Mammary epithelial cell (primary cell): ENCODE measurements at regions not wholly inside any gene's neighbourhood (a gene's known extent, or its start where the extent isn't known, plus 50 kb on each side); places are given as distances from the start of the nearest gene placed in this dataset.

Experiments
- EZH2 ChIP-seq: IDR thresholded peaks from 2 replicates; pipeline ENCODE4 v1.6.1; 2012; ENCODE audit warnings: low read length, inconsistent platforms, borderline replicate concordance
- TF ChIP-seq, protein P1 (sequence below), 2 donors: IDR thresholded peaks in 1 of 2; conservative IDR thresholded peaks in 1 of 2; 2 replicates each; pipeline ENCODE4 v1.5.1; 2011 to 2012; ENCODE audit warnings: inconsistent platforms in 2 of 2, low read length in 2 of 2, mild to moderate bottlenecking in 2 of 2, control low read depth in 1 of 2, low read depth in 1 of 2; ENCODE audit not compliant: insufficient read depth in 1 of 2; ENCODE audit errors: extremely low read depth in 1 of 2

DNA sequence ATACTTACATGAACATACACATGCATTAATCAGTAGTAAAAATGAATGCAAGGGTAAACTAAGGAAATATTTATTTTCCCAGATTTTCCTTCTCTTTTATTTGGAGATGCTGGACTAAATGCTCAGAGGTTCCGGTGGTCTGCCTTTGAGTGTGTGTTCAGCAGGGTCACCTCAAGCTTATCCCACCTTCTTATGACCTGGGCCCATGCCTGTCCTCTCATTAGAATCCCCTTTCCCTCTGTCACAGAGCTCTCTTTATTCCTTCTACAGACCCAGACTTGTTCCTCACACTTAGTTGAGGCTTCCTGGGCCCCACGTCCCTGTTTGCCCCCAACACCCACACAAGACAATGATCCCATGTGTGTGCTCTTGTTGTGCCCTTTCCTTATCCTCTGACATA is 61.6 kb upstream of the TOP3B start:
- TF ChIP-seq EZH2 = no peak
- TF ChIP-seq, protein P1, sequence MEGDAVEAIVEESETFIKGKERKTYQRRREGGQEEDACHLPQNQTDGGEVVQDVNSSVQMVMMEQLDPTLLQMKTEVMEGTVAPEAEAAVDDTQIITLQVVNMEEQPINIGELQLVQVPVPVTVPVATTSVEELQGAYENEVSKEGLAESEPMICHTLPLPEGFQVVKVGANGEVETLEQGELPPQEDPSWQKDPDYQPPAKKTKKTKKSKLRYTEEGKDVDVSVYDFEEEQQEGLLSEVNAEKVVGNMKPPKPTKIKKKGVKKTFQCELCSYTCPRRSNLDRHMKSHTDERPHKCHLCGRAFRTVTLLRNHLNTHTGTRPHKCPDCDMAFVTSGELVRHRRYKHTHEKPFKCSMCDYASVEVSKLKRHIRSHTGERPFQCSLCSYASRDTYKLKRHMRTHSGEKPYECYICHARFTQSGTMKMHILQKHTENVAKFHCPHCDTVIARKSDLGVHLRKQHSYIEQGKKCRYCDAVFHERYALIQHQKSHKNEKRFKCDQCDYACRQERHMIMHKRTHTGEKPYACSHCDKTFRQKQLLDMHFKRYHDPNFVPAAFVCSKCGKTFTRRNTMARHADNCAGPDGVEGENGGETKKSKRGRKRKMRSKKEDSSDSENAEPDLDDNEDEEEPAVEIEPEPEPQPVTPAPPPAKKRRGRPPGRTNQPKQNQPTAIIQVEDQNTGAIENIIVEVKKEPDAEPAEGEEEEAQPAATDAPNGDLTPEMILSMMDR (conservative IDR thresholded peaks at IDR 0.05 in 1 of 2, IDR thresholded peaks at IDR 0.05 in 1 of 2; ENCODE audit: extremely low read depth in 1 of 2, insufficient read depth in 1 of 2, low read depth in 1 of 2, low read length in 2 of 2) = no peak
